SK-N-SH (cell line): ENCODE measurements at regions not wholly inside any gene's neighbourhood (a gene's known extent, or its start where the extent isn't known, plus 50 kb on each side); places are given as distances from the start of the nearest gene placed in this dataset.

Source experiments
- CTCF ChIA-PET: fragments of 300-600, 350-600 bp; formaldehyde crosslinking; extraction: SDS; loops from one replicate; lab custom pipeline; 2021; lab: Yijun Ruan, JAX
- POLR2A ChIA-PET: fragments of 350-600 bp; sonication (Branson Sonifier 250); formaldehyde crosslinking; extraction: SDS; loops from one replicate; lab custom pipeline; 2020; ENCODE audit warnings: antibody characterized with exemption, inconsistent platforms; lab: Yijun Ruan, JAX
- DNase-seq: peaks from one replicate; pipeline ENCODE4 v3.0.0; 2012
- H2AFZ ChIP-seq: fragments of 200-600 bp; sonication (generic); 2 replicates; pipeline ENCODE4 v1.8.1; 2016; ENCODE audit warnings: antibody characterized with exemption, mild to moderate bottlenecking, low read depth
- H3F3A ChIP-seq: fragments of 200-600 bp; sonication (generic); replicated peaks from 2 replicates; pipeline ENCODE3; 2016; ENCODE audit warnings: antibody characterized with exemption, mild to moderate bottlenecking; ENCODE audit not compliant: insufficient read depth
- H3K27ac ChIP-seq, 2 experiments: fragments of 200-500 bp in 1 of 2; fragments of 200-600 bp in 1 of 2; sonication (Bioruptor generic) in 1 of 2; sonication (generic), shearing (Covaris generic) in 1 of 2; 2 replicates each; pipeline versions ENCODE4 v1.5.1 to v1.6.1; 2014 to 2016; ENCODE audit warnings: low read depth in 2 of 2, inconsistent platforms in 1 of 2, low read length in 1 of 2, mild to moderate bottlenecking in 1 of 2, mixed read lengths in 1 of 2
- H3K27me3 ChIP-seq: fragments of 200-600 bp; sonication (generic), shearing (Covaris generic); 2 replicates; pipeline ENCODE4 v1.6.1; 2016; ENCODE audit warnings: mixed run types; ENCODE audit not compliant: insufficient read depth
- H3K36me3 ChIP-seq, 2 experiments: fragments of 200-500 bp in 1 of 2; fragments of 200-600 bp in 1 of 2; sonication (Bioruptor generic) in 1 of 2; sonication (generic) in 1 of 2; replicated peaks in 1 of 2; 2 replicates each; pipeline versions ENCODE3 to v1.5.1; 2014 to 2016; ENCODE audit warnings: low read length in 1 of 2, mild to moderate bottlenecking in 1 of 2; ENCODE audit not compliant: insufficient read depth in 2 of 2, control insufficient read depth in 1 of 2
- H3K4me1 ChIP-seq, 2 experiments: fragments of 200-500 bp in 1 of 2; fragments of 200-600 bp in 1 of 2; sonication (Bioruptor generic) in 1 of 2; sonication (generic), shearing (Covaris generic) in 1 of 2; 2 replicates each; pipeline versions ENCODE4 v1.5.1 to v1.6.1; 2014 to 2016; ENCODE audit warnings: low read depth in 1 of 2, low read length in 1 of 2, mixed run types in 1 of 2; ENCODE audit not compliant: insufficient read depth in 2 of 2, control insufficient read depth in 1 of 2
- H3K4me2 ChIP-seq: fragments of 200-600 bp; sonication (generic), shearing (Covaris generic); 2 replicates; pipeline ENCODE4 v1.6.1; 2017; ENCODE audit warnings: mixed run types
- H3K4me3 ChIP-seq, 2 experiments: fragments of 200-500 bp in 1 of 2; fragments of 200-600 bp in 1 of 2; sonication (Bioruptor generic) in 1 of 2; sonication (generic), shearing (Covaris generic) in 1 of 2; 2 replicates each; pipeline versions ENCODE4 v1.5.1 to v1.8.1; 2014 to 2016; ENCODE audit warnings: low read depth in 2 of 2, inconsistent platforms in 1 of 2, low read length in 1 of 2, mild to moderate bottlenecking in 1 of 2, mixed read lengths in 1 of 2, moderate library complexity in 1 of 2
- H3K79me2 ChIP-seq: fragments of 200-600 bp; sonication (generic); 2 replicates; pipeline ENCODE4 v1.8.1; 2017; ENCODE audit warnings: mild to moderate bottlenecking; ENCODE audit not compliant: insufficient read depth
- H3K9ac ChIP-seq: fragments of 200-600 bp; sonication (generic); 2 replicates; pipeline ENCODE4 v1.6.1; 2017; ENCODE audit warnings: mixed run types
- H3K9me2 ChIP-seq: fragments of 200-600 bp; sonication (generic); 2 replicates; pipeline ENCODE4 v1.6.1; 2017; ENCODE audit warnings: mixed run types
- H3K9me3 ChIP-seq: fragments of 200-600 bp; sonication (generic); 2 replicates; pipeline ENCODE4 v1.6.1; 2017; ENCODE audit warnings: mixed run types, mild to moderate bottlenecking, moderate library complexity
- H4K20me1 ChIP-seq: fragments of 200-600 bp; sonication (generic); 2 replicates; pipeline ENCODE4 v1.6.1; 2017; ENCODE audit warnings: mild to moderate bottlenecking, mixed run types; ENCODE audit not compliant: insufficient read depth
- CHD2 ChIP-seq: fragments of 150-350 bp; IDR thresholded peaks from 2 replicates; pipeline ENCODE4 v1.6.1; 2018; ENCODE audit warnings: low read length; ENCODE audit not compliant: partially characterized antibody
- ELF1 ChIP-seq: IDR thresholded peaks from 2 replicates; pipeline ENCODE4 v1.4.0; 2012
- EZH2phosphoT487 ChIP-seq: fragments of 200-600 bp; sonication (generic); IDR thresholded peaks from 2 replicates; pipeline ENCODE4 v1.6.1; 2017; ENCODE audit warnings: low read depth, mixed run types, mild to moderate bottlenecking, antibody characterized with exemption, moderate library complexity, borderline replicate concordance
- GABPA ChIP-seq: IDR thresholded peaks from 2 replicates; pipeline ENCODE4 v1.4.0; 2012; ENCODE audit warnings: low read depth, mild to moderate bottlenecking
- JUND ChIP-seq: IDR thresholded peaks from 2 replicates; pipeline ENCODE4 v1.4.0; 2012
- MXI1 ChIP-seq: IDR thresholded peaks from 2 replicates; pipeline ENCODE4 v1.6.1; 2012; ENCODE audit warnings: mild to moderate bottlenecking, low read depth, low read length, improper control_type of control experiment
- NFIC ChIP-seq: IDR thresholded peaks from 2 replicates; pipeline ENCODE4 v1.4.0; 2012; ENCODE audit warnings: borderline replicate concordance
- NRF1 ChIP-seq: IDR thresholded peaks from 2 replicates; pipeline ENCODE4 v1.6.1; 2012; ENCODE audit warnings: low read depth, mild to moderate bottlenecking, low read length
- RFX5 ChIP-seq: IDR thresholded peaks from 2 replicates; pipeline ENCODE4 v1.6.1; 2012; ENCODE audit warnings: mild to moderate bottlenecking, improper control_type of control experiment, low read length
- SIN3A ChIP-seq: IDR thresholded peaks from 2 replicates; pipeline ENCODE4 v1.6.1; 2012; ENCODE audit warnings: low read depth, mild to moderate bottlenecking, low read length, moderate library complexity, borderline replicate concordance
- TCF12 ChIP-seq: IDR thresholded peaks from 2 replicates; pipeline ENCODE4 v1.4.0; 2012
- TEAD4 ChIP-seq: IDR thresholded peaks from 2 replicates; pipeline ENCODE4 v1.4.0; 2012; ENCODE audit warnings: mild to moderate bottlenecking, borderline replicate concordance; ENCODE audit not compliant: insufficient read depth
- WGBS: methylation state at CpG from one replicate; pipeline ENCODE4 v1.1.6; 2017; ENCODE audit warnings: low lambda C conversion rate; 5-methylcytosine and 5-hydroxymethylcytosine counted together
- TF ChIP-seq, protein P1 (sequence below): IDR thresholded peaks from 2 replicates; pipeline ENCODE4 v1.6.1; 2012; ENCODE audit warnings: mild to moderate bottlenecking, low read depth, low read length, moderate library complexity
- TF ChIP-seq, protein P2 (sequence below): IDR thresholded peaks from 2 replicates; pipeline ENCODE4 v1.4.0; 2012; ENCODE audit warnings: low read depth, borderline replicate concordance
- TF ChIP-seq, protein P3 (sequence below): IDR thresholded peaks from 2 replicates; pipeline ENCODE4; 2012
- TF ChIP-seq, protein P4 (sequence below): fragments of 200-600 bp; sonication (generic); IDR thresholded peaks from 2 replicates; pipeline ENCODE4 v1.6.1; 2017; ENCODE audit warnings: antibody characterized with exemption, mild to moderate bottlenecking, moderate library complexity

DNA sequence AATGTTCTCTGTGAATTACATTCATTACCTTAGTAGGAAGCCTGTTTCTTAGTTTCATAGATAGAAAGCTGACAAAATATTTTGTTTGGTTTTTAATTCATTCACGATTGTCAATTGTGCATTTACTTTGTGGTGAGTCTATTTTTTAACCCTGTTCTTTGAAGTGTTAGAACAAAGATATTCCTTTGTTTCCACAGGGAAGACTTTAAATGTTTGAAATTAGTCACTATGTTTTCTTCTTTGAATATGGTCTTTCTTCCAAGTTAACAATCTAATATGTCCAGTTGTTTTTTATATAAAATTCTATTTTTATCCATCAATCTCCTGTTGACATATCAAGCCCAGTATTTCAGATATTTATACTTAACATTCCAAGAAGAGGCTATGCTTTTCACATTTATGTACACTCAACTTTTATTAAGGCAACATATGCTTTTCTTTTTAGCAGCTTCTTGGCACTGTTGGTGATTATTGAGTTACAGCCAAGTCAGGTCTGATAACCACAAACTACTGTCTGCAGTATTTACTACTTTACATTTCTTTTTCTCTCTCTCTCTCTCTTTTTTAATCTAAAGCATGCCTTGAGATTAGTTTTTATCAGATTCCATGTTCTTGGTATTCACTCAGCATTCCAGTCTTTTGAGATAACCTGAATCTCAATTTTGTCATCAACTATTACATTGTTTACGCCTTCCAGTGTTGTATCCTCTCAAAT is 812.8 kb upstream of the SLC10A2 start:
- H3K4me2 ChIP-seq: no peak overlapping the region
- no peaks in the 10 kb centered on the region for H4K20me1 ChIP-seq
- no peaks in the 10 kb centered on the region for H3F3A ChIP-seq
- H2AFZ ChIP-seq: no peak overlapping the region
- CTCF ChIA-PET: no interaction called here
- H3K4me1 ChIP-seq: peaks cover 0 to 3% of the 10 kb centered on the region in 2 experiments; a peak in 1 of 4 replicates
- POLR2A ChIA-PET: no interaction called here
- no peak for DNase-seq
- H3K36me3 ChIP-seq: no peaks in the 10 kb centered on the region
- H3K9me2 ChIP-seq: no peaks in the 10 kb centered on the region
- H3K27ac ChIP-seq: peak overlapping the region in 1 of 2 experiments; percentile 28; a peak in 2 of 4 replicates
- no peaks in the 10 kb centered on the region for H3K9me3 ChIP-seq
- TF ChIP-seq GABPA (no peak), EZH2phosphoT487 (no peak), NRF1 (no peak), NFIC (no peak), JUND (no peak), CHD2 (no peak), TEAD4 (no peak), ELF1 (no peak), RFX5 (no peak)
- TF ChIP-seq, protein P1, sequence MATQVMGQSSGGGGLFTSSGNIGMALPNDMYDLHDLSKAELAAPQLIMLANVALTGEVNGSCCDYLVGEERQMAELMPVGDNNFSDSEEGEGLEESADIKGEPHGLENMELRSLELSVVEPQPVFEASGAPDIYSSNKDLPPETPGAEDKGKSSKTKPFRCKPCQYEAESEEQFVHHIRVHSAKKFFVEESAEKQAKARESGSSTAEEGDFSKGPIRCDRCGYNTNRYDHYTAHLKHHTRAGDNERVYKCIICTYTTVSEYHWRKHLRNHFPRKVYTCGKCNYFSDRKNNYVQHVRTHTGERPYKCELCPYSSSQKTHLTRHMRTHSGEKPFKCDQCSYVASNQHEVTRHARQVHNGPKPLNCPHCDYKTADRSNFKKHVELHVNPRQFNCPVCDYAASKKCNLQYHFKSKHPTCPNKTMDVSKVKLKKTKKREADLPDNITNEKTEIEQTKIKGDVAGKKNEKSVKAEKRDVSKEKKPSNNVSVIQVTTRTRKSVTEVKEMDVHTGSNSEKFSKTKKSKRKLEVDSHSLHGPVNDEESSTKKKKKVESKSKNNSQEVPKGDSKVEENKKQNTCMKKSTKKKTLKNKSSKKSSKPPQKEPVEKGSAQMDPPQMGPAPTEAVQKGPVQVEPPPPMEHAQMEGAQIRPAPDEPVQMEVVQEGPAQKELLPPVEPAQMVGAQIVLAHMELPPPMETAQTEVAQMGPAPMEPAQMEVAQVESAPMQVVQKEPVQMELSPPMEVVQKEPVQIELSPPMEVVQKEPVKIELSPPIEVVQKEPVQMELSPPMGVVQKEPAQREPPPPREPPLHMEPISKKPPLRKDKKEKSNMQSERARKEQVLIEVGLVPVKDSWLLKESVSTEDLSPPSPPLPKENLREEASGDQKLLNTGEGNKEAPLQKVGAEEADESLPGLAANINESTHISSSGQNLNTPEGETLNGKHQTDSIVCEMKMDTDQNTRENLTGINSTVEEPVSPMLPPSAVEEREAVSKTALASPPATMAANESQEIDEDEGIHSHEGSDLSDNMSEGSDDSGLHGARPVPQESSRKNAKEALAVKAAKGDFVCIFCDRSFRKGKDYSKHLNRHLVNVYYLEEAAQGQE: no peak
- TF ChIP-seq, protein P2, sequence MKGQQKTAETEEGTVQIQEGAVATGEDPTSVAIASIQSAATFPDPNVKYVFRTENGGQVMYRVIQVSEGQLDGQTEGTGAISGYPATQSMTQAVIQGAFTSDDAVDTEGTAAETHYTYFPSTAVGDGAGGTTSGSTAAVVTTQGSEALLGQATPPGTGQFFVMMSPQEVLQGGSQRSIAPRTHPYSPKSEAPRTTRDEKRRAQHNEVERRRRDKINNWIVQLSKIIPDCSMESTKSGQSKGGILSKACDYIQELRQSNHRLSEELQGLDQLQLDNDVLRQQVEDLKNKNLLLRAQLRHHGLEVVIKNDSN: no peak
- TF ChIP-seq, protein P3, sequence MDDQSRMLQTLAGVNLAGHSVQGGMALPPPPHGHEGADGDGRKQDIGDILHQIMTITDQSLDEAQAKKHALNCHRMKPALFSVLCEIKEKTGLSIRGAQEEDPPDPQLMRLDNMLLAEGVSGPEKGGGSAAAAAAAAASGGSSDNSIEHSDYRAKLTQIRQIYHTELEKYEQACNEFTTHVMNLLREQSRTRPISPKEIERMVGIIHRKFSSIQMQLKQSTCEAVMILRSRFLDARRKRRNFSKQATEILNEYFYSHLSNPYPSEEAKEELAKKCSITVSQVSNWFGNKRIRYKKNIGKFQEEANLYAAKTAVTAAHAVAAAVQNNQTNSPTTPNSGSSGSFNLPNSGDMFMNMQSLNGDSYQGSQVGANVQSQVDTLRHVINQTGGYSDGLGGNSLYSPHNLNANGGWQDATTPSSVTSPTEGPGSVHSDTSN: no peak
- no peaks in the 10 kb centered on the region for H3K27me3 ChIP-seq
- WGBS: 48% methylated on average over 2 of the region's 2 CpGs
- H3K9ac ChIP-seq: no peak overlapping the region
- H3K79me2 ChIP-seq: no peaks in the 10 kb centered on the region
- no peak overlapping the region for H3K4me3 ChIP-seq

DNA sequence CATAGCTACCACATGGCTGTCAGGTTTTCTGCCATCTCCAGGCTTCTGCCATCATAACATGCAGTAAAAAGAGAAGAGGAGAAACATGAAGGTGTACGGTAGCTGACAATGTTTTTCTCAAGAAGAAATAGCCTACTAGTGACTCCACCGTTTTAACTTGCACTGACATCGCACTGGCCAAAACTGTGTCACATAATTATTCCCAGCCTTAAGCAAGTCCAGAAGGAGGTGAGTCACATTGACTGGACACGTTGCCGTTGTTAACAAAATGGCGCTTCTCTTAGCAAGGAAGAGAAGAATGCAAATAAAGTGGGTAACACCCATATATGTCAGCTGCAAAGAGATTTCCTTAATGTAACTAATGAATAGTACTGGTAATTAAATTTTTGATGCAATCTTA is 810.4 kb upstream of the SLC10A2 start:
- ChIA-PET CTCF (no interaction called here), POLR2A (no interaction called here)
- Histone ChIP-seq H3K4me2 (no peak overlapping the region), H2AFZ (no peak overlapping the region), H3K36me3 (no peaks in the 10 kb centered on the region), H3K9ac (no peak overlapping the region), H3K4me3 (no peak overlapping the region), H3K27me3 (no peaks in the 10 kb centered on the region), H3K4me1 (no peaks in the 10 kb centered on the region), H3K9me3 (no peaks in the 10 kb centered on the region), H4K20me1 (no peaks in the 10 kb centered on the region), H3F3A (no peaks in the 10 kb centered on the region), H3K27ac (no peak overlapping the region), H3K9me2 (no peaks in the 10 kb centered on the region), H3K79me2 (no peaks in the 10 kb centered on the region)
- 75% methylated on average over 6 of the region's 6 CpGs for WGBS
- no peak for DNase-seq
- TF ChIP-seq TCF12 (no peak), GABPA (no peak), TEAD4 (no peak), RFX5 (no peak), SIN3A (no peak), MXI1 (no peak)
- TF ChIP-seq, protein P4, sequence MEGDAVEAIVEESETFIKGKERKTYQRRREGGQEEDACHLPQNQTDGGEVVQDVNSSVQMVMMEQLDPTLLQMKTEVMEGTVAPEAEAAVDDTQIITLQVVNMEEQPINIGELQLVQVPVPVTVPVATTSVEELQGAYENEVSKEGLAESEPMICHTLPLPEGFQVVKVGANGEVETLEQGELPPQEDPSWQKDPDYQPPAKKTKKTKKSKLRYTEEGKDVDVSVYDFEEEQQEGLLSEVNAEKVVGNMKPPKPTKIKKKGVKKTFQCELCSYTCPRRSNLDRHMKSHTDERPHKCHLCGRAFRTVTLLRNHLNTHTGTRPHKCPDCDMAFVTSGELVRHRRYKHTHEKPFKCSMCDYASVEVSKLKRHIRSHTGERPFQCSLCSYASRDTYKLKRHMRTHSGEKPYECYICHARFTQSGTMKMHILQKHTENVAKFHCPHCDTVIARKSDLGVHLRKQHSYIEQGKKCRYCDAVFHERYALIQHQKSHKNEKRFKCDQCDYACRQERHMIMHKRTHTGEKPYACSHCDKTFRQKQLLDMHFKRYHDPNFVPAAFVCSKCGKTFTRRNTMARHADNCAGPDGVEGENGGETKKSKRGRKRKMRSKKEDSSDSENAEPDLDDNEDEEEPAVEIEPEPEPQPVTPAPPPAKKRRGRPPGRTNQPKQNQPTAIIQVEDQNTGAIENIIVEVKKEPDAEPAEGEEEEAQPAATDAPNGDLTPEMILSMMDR: no peak
- TF ChIP-seq, protein P1: no peak
